Stimulated activated effector memory CD8-positive, alpha-beta T cell treated with anti-CD3 and anti-CD28 coated beads, Interleukin-12 subunit alpha, Interleukin-12 subunit beta, amount 100 ng/mL, for 72 hours (primary cell): ENCODE measurements at regions not wholly inside any gene's neighbourhood (a gene's known extent, or its start where the extent isn't known, plus 50 kb on each side); places are given as distances from the start of the nearest gene placed in this dataset.

ENCODE experiments used
- ATAC-seq: fragments of 150-1000 bp; cut with Tn5 transposase; 2 replicates; pipeline ENCODE4 v1.10.0; 2021
- DNase-seq, 2 donors: peaks; one replicate each; pipeline ENCODE4 v3.0.0; 2021 to 2022; ENCODE audit warnings: low spot score in 2 of 2
- H3K27ac Mint-ChIP-seq: one replicate; pipeline ENCODE4 v1.8.0; 2022; ENCODE audit warnings: mild to moderate bottlenecking, mixed read lengths
- H3K36me3 Mint-ChIP-seq: one replicate; pipeline ENCODE4 v1.8.0; 2022; ENCODE audit warnings: mild to moderate bottlenecking, mixed read lengths
- H3K4me1 Mint-ChIP-seq: one replicate; pipeline ENCODE4 v1.8.0; 2022; ENCODE audit warnings: mixed read lengths
- H3K4me3 Mint-ChIP-seq: one replicate; pipeline ENCODE4 v1.8.0; 2022; ENCODE audit warnings: mild to moderate bottlenecking, mixed read lengths
- H3K9me3 Mint-ChIP-seq: one replicate; pipeline ENCODE4 v1.8.0; 2022; ENCODE audit warnings: mixed read lengths

DNA sequence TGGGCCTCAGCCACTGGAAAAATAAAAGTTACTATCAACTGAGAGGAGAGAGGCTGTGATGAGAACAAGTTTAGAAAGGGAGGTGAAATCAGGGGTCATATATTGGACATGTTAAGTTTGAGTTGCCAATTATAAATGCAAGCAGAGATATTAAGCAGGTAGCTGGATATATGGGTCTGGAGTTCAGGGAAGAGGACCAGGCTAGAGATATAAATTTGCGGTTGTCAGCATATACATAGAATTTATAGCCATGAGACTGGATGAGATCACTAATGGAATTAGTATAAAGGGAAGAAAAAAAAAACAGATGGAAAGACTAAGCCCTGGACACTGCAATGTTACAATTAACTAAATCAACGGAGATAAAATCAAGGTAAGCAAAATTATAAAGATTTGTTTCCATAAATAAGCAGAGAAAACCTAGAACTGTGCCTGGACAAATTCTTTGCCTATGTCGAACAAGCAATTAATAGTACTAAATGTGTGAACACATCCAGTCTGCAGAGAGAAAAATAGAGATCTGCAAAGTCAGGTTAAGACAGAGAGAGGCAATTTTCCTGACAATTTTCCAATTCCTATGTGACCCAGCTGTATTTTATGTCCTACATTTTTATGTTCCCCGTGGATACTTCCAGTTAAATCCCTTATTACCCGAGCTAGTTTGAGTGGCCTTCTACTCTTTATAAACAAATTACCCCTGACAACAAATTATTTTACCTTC is 265.4 kb downstream of the GASK1B start:
- Mint-ChIP-seq H3K4me1 (no peaks in the 10 kb centered on the region), H3K36me3 (no peaks in the 10 kb centered on the region), H3K4me3 (no peak overlapping the region), H3K27ac (no peak overlapping the region), H3K9me3 (peaks cover 5% of the 10 kb centered on the region)
- DNase-seq: no peak
- no peak for ATAC-seq

DNA sequence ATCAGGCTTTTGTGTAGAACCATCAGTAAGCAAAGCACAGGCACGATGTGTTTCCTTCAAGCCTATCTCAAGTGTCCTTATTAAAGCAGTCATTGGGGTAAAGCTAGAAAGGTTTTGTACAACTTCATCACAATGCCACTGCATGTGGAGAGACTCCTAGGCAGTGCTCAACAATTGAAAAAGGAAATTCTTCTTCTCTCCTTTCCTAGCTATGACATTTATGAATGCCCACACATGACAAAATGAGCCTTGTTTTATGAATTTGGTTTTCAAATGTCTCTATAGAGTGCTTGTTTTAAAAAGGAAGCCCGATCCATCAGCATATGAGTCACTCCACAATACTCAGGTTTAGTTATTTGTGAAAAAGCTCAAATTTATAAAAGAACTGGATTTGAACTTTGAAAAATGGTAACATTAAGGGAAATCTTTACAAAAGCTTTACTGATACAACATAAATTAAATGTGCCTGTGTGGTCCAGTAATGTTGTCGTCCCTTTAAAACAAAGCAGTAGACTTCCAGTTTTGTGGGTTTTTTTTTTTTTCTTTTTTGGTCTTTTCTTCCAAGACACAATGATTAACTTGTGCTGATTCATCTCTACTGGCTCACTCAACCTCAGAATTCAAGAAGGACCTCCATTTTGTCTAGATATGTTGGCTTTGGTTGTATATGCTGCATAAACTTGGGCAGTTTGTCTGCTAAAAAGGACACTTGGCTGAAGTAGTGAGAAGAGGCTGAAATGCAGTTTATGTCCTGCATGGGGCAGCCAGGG is 273.8 kb downstream of the GASK1B start:
- Mint-ChIP-seq H3K27ac (no peak overlapping the region), H3K4me3 (no peak overlapping the region), H3K9me3 (peaks cover 8% of the 10 kb centered on the region), H3K36me3 (no peaks in the 10 kb centered on the region), H3K4me1 (no peaks in the 10 kb centered on the region)
- DNase-seq (no peak), ATAC-seq (no peak)

DNA sequence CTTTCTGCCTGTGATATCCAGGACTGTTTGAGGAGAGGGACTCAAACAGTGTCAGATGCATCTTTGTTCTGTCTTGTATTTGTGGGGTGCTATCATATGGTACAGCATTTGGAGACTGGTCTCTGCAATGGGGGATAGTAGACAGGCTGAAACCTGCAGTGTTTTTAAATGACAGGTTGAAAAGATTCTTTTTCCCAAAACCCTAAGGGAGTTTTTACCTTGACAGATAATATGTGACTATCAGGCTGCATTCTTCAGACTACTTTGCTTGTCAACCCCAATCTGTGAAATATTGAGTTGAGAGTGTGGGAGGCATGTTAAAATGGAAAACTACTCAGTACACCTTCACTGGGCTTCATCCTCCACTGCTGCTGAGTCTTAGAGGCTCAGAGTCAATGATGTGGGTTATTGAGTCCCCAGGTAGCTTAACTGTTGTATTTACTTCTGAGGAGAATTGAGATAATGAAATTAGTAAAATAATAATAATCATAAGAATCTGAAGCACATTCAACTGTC is 274.9 kb downstream of the GASK1B start:
- ATAC-seq (no peak), DNase-seq (no peak)
- Mint-ChIP-seq H3K36me3 (no peaks in the 10 kb centered on the region), H3K27ac (no peak overlapping the region), H3K4me3 (no peak overlapping the region), H3K4me1 (no peaks in the 10 kb centered on the region), H3K9me3 (peaks cover 8% of the 10 kb centered on the region)

DNA sequence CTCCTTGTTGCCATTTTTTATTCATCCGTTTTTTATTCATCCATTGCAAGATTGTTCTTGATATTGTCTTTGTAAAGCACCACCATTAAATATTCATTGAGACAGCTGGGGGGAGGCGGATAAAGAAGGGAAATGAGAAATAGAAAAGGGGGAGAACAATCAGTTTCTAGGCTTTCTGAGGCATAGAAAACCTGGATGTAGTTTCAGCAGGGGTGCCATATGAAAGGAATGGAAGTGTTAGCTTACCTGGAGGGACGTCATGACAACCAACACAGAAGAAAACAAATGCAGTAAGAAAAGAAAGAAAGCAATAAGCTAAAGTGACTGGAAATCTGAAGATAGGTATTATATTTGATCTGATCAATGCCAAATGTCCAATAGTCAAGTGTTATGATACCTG is 276.1 kb downstream of the GASK1B start:
- ATAC-seq: no peak
- no peak for DNase-seq
- Mint-ChIP-seq H3K4me3 (no peak overlapping the region), H3K4me1 (no peaks in the 10 kb centered on the region), H3K36me3 (no peaks in the 10 kb centered on the region), H3K9me3 (peaks cover 8% of the 10 kb centered on the region), H3K27ac (no peak overlapping the region)

DNA sequence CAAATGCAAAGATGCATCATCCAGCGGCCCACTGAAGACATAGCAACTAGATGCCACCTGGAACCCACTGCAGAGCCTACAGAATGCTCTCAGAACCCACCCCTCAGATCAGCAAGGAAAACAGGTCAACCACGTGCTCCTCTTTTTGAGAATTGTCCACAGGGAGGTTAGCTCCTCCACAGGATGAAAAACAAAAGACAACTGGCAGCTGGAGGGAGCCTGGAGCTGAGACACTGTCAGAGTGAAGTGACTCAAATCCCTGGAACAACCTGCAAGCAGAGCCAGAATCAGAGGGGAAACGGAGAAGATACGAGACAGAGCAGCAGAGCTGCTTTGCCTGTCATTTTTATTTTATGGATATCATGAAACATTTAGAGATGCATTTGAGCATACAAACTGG is 277.6 kb downstream of the GASK1B start:
- H3K4me3 Mint-ChIP-seq: no peak overlapping the region
- ATAC-seq: no peak

DNA sequence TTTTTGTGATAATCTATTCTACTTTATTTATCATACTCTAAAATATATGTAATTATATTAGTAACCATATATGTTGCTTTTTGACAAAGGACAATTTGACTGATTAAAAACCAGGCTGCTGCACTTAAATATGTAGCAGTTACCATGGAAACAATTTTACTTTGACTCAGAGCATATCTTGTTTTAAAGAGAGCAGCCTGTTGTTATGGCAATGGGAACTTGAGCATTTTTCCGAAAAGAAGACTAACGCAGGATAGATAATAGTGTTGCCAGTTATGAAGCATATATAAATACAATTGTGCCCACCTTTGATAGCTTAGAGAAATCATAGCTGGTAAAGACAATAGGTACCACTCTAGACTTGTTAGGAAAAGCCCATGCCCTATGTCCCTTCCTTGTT is 283.0 kb downstream of the GASK1B start:
- Mint-ChIP-seq H3K27ac (no peak overlapping the region), H3K9me3 (peaks cover 5% of the 10 kb centered on the region), H3K4me3 (no peak overlapping the region), H3K4me1 (no peaks in the 10 kb centered on the region), H3K36me3 (no peaks in the 10 kb centered on the region)
- DNase-seq (no peak), ATAC-seq (no peak)

More for the DNA sequence above, 277.6 kb downstream of the GASK1B start:
- Mint-ChIP-seq H3K4me1 (no peaks in the 10 kb centered on the region), H3K9me3 (peaks cover 6% of the 10 kb centered on the region), H3K27ac (no peak overlapping the region), H3K36me3 (no peaks in the 10 kb centered on the region)
- no peak for DNase-seq

DNA sequence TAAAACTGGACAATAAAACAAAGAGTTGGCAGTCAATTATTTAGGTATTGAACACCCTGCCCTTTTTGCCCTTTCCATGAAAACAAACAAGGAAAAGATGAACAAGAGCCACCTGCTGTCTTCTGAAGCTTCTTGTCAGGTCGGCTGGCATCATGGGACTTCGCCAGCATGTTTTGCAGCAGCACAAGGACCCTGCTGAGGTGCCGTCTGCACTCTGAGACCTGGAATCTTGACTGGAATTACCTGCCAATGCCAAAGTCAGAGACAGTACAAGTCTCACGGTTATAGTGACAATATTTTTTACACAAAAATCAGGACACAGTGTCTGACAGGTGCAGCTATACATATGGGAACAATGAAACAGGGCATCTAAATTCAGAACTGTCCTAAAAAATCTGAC is 284.5 kb downstream of the GASK1B start:
- Mint-ChIP-seq H3K4me1 (no peaks in the 10 kb centered on the region), H3K9me3 (peaks cover 5% of the 10 kb centered on the region), H3K4me3 (no peak overlapping the region), H3K27ac (no peak overlapping the region), H3K36me3 (no peaks in the 10 kb centered on the region)
- no peak for DNase-seq
- ATAC-seq: no peak

DNA sequence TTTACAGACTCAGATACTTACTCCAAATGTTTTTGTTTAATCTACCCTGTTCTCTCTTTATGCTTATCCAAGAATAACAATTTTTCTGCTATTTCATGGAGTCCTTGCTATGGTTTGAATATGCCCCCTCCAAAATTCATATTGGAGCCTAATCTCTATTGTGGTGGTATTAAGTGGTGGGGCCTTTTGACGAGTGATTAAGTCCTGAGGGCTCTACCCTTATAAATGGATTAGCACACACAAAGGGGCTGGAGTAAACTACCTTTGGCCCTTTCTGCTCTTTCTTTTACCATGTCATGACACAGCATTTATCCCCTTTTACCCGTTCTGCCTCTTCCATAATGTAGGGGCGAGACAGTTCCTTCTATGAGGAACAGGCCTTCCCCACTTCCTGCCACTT is 285.5 kb downstream of the GASK1B start:
- no peak for ATAC-seq
- DNase-seq: no peak
- Mint-ChIP-seq H3K36me3 (no peaks in the 10 kb centered on the region), H3K4me3 (no peak overlapping the region), H3K9me3 (peaks cover 5% of the 10 kb centered on the region), H3K27ac (no peak overlapping the region), H3K4me1 (no peaks in the 10 kb centered on the region)

DNA sequence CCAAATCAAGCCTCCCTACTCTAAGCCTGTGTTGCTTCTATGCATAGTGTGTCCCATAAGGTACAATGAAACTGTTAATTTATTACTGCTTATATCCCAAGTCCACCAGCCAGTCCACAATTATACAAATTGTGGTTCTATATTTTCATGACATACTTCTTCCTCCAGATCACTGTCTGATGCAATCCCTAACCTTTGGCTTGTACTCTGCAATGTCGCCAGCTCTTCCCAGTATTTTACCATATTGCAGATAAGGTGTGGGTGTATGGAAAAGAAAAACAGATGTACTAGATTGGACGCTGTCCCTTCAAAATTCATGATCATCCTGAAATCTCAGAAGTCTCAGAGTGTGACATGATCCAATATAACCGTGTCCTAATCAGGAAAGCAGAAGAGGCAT is 286.2 kb downstream of the GASK1B start:
- Mint-ChIP-seq H3K36me3 (no peaks in the 10 kb centered on the region), H3K27ac (no peak overlapping the region), H3K4me1 (no peaks in the 10 kb centered on the region), H3K4me3 (no peak overlapping the region), H3K9me3 (peaks cover 5% of the 10 kb centered on the region)
- DNase-seq: no peak
- no peak for ATAC-seq

DNA sequence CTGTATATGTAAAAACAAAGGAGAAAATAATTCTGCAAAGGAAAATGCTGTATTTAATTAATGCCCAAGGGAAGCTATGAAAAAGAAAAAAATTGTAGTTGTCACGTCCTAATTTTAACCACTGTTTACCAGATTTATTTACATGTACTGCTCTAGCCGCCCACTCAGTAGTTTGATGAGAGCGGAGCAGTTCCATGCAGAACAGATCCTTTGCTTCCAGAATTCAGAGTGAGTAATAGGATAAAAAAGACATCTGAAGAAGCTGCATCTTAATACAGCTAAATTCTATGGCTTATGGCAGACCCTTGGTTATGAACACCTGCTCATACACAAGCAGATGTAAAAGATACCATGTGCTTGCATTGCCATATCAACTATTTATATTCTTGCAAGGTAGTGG is 287.0 kb downstream of the GASK1B start:
- Mint-ChIP-seq H3K9me3 (peaks cover 5% of the 10 kb centered on the region), H3K4me1 (no peaks in the 10 kb centered on the region), H3K4me3 (no peak overlapping the region), H3K27ac (no peak overlapping the region), H3K36me3 (no peaks in the 10 kb centered on the region)
- DNase-seq (no peak), ATAC-seq (no peak)

DNA sequence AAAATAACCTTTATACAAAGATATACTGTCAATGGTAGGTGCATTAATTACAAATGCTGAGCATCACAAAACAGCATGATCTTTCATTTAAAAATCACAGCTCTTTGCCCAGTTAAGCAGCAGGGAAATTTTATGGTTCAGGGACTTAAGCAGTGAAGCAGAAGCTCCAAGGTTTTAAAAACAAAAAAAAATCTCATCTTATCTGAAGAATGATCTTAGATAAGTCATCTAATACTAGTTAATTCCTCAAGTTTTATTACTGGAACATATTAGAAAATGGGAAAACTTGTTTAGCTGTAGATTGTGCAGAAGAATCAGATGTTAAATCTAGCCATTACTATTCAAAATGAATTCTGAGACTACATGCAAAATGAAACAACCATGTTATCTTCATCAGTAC is 289.9 kb downstream of the GASK1B start:
- no peaks in the 10 kb centered on the region for H3K4me1 Mint-ChIP-seq
- H3K27ac Mint-ChIP-seq: no peak overlapping the region
- H3K9me3 Mint-ChIP-seq: peaks cover 8% of the 10 kb centered on the region
- ATAC-seq (no peak), DNase-seq (no peak)
- no peaks in the 10 kb centered on the region for H3K36me3 Mint-ChIP-seq
- H3K4me3 Mint-ChIP-seq: no peak overlapping the region

DNA sequence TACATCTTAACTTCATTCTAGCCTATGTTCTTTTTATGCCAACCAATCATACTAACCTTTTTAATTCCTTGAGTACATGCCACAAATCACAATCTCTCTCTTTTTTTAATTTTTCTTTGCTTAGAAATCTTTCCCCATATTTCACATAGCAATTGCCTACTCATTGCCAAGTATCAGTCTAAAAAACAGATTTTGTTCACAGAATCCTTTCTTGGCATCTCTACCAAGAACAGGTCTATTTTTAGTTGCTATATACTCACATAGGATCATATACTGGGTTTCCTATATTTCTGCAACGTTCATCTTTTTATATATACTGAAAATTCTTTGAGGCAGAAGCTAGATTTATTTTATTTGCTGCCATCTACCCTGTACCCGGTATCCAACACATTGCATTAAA is 292.1 kb downstream of the GASK1B start:
- Mint-ChIP-seq H3K4me3 (no peak overlapping the region), H3K36me3 (no peaks in the 10 kb centered on the region), H3K27ac (no peak overlapping the region), H3K9me3 (peaks cover 10% of the 10 kb centered on the region), H3K4me1 (no peaks in the 10 kb centered on the region)
- DNase-seq (no peak), ATAC-seq (no peak)

DNA sequence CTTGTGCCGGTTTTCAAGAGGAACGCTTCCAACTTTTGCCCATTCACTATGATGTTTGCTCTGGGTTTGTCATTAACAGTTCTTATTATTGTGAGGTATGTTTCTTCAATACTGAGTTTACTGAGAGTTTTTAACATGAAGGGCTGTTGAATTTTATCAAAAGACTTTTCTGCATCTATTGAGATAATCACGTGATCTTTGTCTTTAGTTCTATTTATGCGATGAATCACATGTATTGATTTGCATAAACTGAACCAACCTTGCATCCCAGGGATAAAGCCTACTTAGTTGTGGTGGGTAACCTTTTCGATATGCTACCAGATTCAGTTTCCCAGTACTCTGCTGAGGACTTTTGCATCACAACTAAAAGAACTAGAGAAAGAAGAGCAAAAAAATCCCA is 318.0 kb downstream of the GASK1B start:
- DNase-seq (no peak), ATAC-seq (no peak)
- H3K9me3 Mint-ChIP-seq: peaks cover 17% of the 10 kb centered on the region
- no peaks in the 10 kb centered on the region for H3K36me3 Mint-ChIP-seq
- H3K4me1 Mint-ChIP-seq: no peaks in the 10 kb centered on the region
- no peak overlapping the region for H3K27ac Mint-ChIP-seq
- H3K4me3 Mint-ChIP-seq: no peak overlapping the region

DNA sequence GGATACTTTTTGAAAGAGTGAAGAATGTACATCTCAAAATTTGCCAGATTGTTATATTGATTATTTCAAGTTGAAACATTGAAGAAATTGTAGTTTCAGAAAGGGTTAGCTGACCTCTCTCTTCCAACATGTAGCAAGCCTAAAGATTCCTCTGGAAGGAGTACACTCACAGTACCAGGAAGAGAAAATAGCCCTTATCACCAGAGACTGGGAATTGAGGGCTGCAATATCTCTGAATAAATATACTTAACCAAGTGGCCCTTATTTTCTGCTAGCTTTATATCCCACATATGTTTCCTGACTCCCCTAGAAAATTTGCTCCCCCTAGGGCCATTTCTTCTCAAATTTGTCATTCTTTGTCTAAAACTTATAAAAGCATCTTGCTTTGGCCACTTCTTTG is 332.2 kb downstream of the GASK1B start:
- DNase-seq (no peak), ATAC-seq (no peak)
- H3K4me1 Mint-ChIP-seq: no peaks in the 10 kb centered on the region
- H3K36me3 Mint-ChIP-seq: no peaks in the 10 kb centered on the region
- H3K27ac Mint-ChIP-seq: no peak overlapping the region
- no peak overlapping the region for H3K4me3 Mint-ChIP-seq
- H3K9me3 Mint-ChIP-seq: peaks cover 13% of the 10 kb centered on the region

DNA sequence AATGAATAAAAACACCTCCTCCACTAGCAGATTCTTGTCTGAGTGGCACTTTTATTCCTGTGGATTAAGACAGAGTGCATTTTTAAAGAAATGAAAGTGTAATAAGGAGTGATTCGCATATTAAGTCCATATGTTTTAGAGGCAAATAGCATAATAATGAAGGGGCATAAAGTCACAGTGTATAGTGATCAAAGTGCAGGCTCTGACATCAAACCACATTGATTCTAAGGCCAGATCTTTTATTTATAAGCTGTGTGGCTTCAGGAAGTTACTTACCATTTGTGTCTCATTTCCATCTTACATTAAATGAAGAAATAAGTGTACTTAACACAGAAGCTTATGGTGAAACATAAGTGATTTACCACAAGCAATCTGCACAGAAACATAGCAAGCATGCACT is 332.8 kb downstream of the GASK1B start:
- no peak overlapping the region for H3K27ac Mint-ChIP-seq
- no peaks in the 10 kb centered on the region for H3K4me1 Mint-ChIP-seq
- peaks cover 13% of the 10 kb centered on the region for H3K9me3 Mint-ChIP-seq
- ATAC-seq (no peak), DNase-seq (no peak)
- H3K4me3 Mint-ChIP-seq: no peak overlapping the region
- no peaks in the 10 kb centered on the region for H3K36me3 Mint-ChIP-seq

DNA sequence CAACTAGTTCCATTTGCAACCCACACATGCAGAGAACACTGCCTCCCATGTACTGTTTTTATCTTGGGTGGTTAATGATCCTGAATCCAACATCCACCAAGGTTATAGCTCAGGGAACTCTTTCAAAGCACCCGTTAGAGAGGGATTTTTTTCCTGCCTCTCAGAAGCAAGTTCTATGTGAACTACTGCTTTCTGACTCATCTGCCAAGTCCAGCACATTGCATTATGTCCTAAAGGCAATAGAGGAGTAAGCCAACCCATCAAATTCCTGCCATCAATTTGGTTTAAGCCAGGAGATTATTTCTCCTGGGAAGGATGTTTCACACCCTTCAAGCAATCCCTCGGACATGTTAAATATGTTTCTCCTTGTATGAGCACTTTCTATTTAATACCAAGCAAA is 334.5 kb downstream of the GASK1B start:
- ATAC-seq: no peak

More for the DNA sequence above, 334.5 kb downstream of the GASK1B start:
- no peaks in the 10 kb centered on the region for H3K4me1 Mint-ChIP-seq
- H3K27ac Mint-ChIP-seq: no peak overlapping the region
- H3K9me3 Mint-ChIP-seq: peaks cover 13% of the 10 kb centered on the region
- no peak for DNase-seq
- no peaks in the 10 kb centered on the region for H3K36me3 Mint-ChIP-seq
- H3K4me3 Mint-ChIP-seq: no peak overlapping the region
